Smooth muscle cell (in vitro differentiated cells): ENCODE measurements at regions not wholly inside any gene's neighbourhood (a gene's known extent, or its start where the extent isn't known, plus 50 kb on each side); places are given as distances from the start of the nearest gene placed in this dataset.

Source experiments
- DNase-seq: peaks from one replicate; lab custom pipeline; 2025; ENCODE audit not compliant: unreplicated experiment; lab: John Stamatoyannopoulos, UW
- H2AFZ ChIP-seq: fragments of 200-600 bp; sonication (generic); 2 replicates; pipeline ENCODE4 v1.6.0; 2016; ENCODE audit warnings: antibody characterized with exemption, low read depth, mild to moderate bottlenecking
- H3F3A ChIP-seq: fragments of 200-600 bp; sonication (generic); 2 replicates; pipeline ENCODE4 v1.6.0; 2017; ENCODE audit warnings: antibody characterized with exemption, low read depth
- H3K27ac ChIP-seq: fragments of 200-600 bp; sonication (generic); 2 replicates; pipeline ENCODE4 v1.5.1; 2016; ENCODE audit warnings: low read depth, mild to moderate bottlenecking
- H3K27me3 ChIP-seq: fragments of 200-600 bp; sonication (generic); 2 replicates; pipeline ENCODE4 v1.6.1; 2016; ENCODE audit warnings: low read depth, mild to moderate bottlenecking
- H3K36me3 ChIP-seq: fragments of 200-600 bp; sonication (generic); 2 replicates; pipeline ENCODE4 v1.5.1; 2016; ENCODE audit warnings: low read depth
- H3K4me1 ChIP-seq: fragments of 200-600 bp; sonication (generic); 2 replicates; pipeline ENCODE4 v1.5.1; 2016; ENCODE audit warnings: low read depth
- H3K4me2 ChIP-seq: fragments of 200-600 bp; sonication (generic); 2 replicates; pipeline ENCODE4 v1.6.0; 2016; ENCODE audit warnings: mild to moderate bottlenecking
- H3K4me3 ChIP-seq: fragments of 200-600 bp; sonication (generic); 2 replicates; pipeline ENCODE4 v1.5.1; 2016; ENCODE audit warnings: mild to moderate bottlenecking
- H3K79me2 ChIP-seq: fragments of 200-600 bp; sonication (generic); 2 replicates; pipeline ENCODE4 v1.6.0; 2016; ENCODE audit warnings: low read depth, mild to moderate bottlenecking
- H3K9ac ChIP-seq: fragments of 200-600 bp; sonication (generic); 2 replicates; pipeline ENCODE4 v1.6.0; 2016; ENCODE audit warnings: low read depth
- H3K9me3 ChIP-seq: fragments of 200-600 bp; sonication (generic); replicated peaks from 2 replicates; pipeline ENCODE4 v1.5.1; 2016; ENCODE audit warnings: low read depth
- H4K20me1 ChIP-seq: fragments of 200-600 bp; sonication (generic); 2 replicates; pipeline ENCODE4 v1.6.0; 2016; ENCODE audit warnings: low read depth
- WGBS: methylation state at CpG from one replicate; pipeline ENCODE4 v1.1.7; 2016; ENCODE audit warnings: low lambda C conversion rate; 5-methylcytosine and 5-hydroxymethylcytosine counted together
- TF ChIP-seq, protein P1 (sequence below): fragments of 200-600 bp; sonication (generic); IDR thresholded peaks from 2 replicates; pipeline ENCODE4 v1.5.1; 2017; ENCODE audit warnings: borderline replicate concordance, mild to moderate bottlenecking, antibody characterized with exemption; ENCODE audit not compliant: insufficient read depth, poor library complexity, severe bottlenecking

DNA sequence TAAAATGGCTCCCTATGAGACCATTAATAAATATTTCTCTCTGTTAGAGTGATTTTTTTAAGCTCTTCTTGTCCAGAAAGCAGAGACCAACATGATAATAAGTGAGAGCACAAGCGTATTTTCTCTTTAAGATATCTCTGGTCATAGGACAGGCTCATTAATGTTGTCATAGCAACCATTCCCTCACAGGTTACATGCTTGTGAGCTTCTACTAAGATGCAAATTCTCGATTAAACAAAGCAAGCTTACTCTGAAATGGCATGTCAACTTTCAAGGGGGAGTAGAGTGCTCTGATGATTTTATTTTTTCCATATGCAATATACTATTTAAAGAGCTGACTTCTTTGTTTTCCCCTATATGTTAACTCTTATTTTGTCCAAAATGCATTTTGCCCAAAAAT is 487.2 kb upstream of the LCORL start:
- TF ChIP-seq, protein P1, sequence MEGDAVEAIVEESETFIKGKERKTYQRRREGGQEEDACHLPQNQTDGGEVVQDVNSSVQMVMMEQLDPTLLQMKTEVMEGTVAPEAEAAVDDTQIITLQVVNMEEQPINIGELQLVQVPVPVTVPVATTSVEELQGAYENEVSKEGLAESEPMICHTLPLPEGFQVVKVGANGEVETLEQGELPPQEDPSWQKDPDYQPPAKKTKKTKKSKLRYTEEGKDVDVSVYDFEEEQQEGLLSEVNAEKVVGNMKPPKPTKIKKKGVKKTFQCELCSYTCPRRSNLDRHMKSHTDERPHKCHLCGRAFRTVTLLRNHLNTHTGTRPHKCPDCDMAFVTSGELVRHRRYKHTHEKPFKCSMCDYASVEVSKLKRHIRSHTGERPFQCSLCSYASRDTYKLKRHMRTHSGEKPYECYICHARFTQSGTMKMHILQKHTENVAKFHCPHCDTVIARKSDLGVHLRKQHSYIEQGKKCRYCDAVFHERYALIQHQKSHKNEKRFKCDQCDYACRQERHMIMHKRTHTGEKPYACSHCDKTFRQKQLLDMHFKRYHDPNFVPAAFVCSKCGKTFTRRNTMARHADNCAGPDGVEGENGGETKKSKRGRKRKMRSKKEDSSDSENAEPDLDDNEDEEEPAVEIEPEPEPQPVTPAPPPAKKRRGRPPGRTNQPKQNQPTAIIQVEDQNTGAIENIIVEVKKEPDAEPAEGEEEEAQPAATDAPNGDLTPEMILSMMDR = no peak
- Histone ChIP-seq H3F3A (no peaks in the 10 kb centered on the region), H3K27ac (no peak overlapping the region), H3K36me3 (no peaks in the 10 kb centered on the region), H3K4me3 (no peak overlapping the region), H3K4me1 (no peaks in the 10 kb centered on the region), H3K9me3 (no peaks in the 10 kb centered on the region), H2AFZ (no peak overlapping the region), H4K20me1 (no peaks in the 10 kb centered on the region), H3K9ac (no peak overlapping the region), H3K4me2 (no peak overlapping the region), H3K79me2 (no peaks in the 10 kb centered on the region), H3K27me3 (no peaks in the 10 kb centered on the region)
- no peak for DNase-seq
- WGBS = 74% methylated on average over 2 of the region's 2 CpGs

DNA sequence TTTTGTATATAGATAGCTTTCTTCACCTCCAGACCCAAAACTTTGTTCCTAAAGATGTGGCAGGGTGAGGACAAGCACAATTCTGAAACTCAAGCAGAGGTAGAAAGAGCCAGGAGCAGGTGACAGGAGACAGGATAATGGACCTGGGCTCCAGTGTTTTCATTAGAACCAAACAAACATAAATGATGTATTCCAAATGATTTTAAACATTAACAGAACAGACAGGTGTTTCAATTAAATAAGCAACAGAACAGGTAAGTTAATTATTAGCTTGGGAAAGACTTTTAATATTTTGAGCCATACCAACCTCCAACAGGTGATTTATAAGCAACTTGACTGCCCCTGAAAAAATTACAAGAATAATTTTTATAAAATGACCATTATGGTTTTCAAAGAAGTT is 459.4 kb upstream of the LCORL start:
- Histone ChIP-seq H3K9ac (no peak overlapping the region), H3K9me3 (no peaks in the 10 kb centered on the region), H4K20me1 (no peaks in the 10 kb centered on the region), H3K4me2 (no peak overlapping the region), H3K36me3 (no peaks in the 10 kb centered on the region), H3K79me2 (no peaks in the 10 kb centered on the region), H3K27ac (no peak overlapping the region), H3K4me1 (no peaks in the 10 kb centered on the region), H3F3A (no peaks in the 10 kb centered on the region), H3K4me3 (no peak overlapping the region), H2AFZ (no peak overlapping the region), H3K27me3 (no peaks in the 10 kb centered on the region)
- TF ChIP-seq, protein P1 = no peak
- DNase-seq = no peak

DNA sequence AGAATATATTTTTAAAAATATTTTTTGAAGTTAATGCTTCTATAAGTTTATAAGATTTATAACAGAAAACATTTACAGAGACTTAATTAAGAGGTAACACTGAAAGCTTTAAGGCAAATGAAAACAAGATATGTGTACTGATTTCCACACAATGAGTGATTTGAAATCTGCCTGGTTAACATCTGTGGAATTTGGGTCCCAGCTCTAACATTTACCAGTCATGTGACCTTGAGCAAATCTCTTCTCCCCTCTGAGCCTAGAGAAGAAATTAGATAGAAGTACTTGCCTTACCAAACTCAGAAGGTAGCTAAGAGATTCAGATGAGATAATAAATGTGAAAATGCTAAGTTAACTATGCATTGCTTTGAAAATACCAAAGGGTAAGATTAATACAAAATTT is 458.8 kb upstream of the LCORL start:
- Histone ChIP-seq H4K20me1 (no peaks in the 10 kb centered on the region), H3K4me2 (no peak overlapping the region), H3F3A (no peaks in the 10 kb centered on the region), H3K79me2 (no peaks in the 10 kb centered on the region), H3K27ac (no peak overlapping the region), H3K4me1 (no peaks in the 10 kb centered on the region), H3K27me3 (no peaks in the 10 kb centered on the region), H2AFZ (no peak overlapping the region), H3K4me3 (no peak overlapping the region), H3K9ac (no peak overlapping the region), H3K36me3 (no peaks in the 10 kb centered on the region), H3K9me3 (no peaks in the 10 kb centered on the region)
- TF ChIP-seq, protein P1 = no peak
- no peak for DNase-seq

DNA sequence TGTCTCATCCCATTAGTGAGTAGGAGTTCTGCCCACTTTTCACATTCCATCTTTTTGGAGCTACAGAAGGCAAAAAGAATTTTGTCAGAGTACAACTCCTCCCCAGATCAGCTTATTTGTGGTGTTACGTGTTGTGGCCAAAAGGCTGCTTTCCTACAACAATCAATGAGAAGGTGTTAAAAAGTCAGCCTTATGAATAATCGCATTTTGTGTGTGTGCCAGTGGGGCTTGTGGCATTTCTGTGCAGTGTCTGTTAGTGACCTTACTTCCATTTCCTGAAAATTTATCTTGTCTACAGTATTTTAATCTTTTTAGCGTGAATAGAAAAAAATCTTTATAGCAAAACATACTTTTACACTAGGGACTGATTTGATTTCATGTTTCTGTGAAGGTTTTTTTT is 458.3 kb upstream of the LCORL start:
- TF ChIP-seq, protein P1 = no peak
- no peak overlapping the region for H3K9ac ChIP-seq
- no peak overlapping the region for H2AFZ ChIP-seq
- H3K4me2 ChIP-seq = no peak overlapping the region
- WGBS = 85% methylated on average over 3 of the region's 3 CpGs
- H3K4me3 ChIP-seq = no peak overlapping the region
- no peak for DNase-seq
- no peaks in the 10 kb centered on the region for H3K9me3 ChIP-seq
- H3F3A ChIP-seq = no peaks in the 10 kb centered on the region
- no peak overlapping the region for H3K27ac ChIP-seq
- no peaks in the 10 kb centered on the region for H3K4me1 ChIP-seq
- H4K20me1 ChIP-seq = no peaks in the 10 kb centered on the region
- no peaks in the 10 kb centered on the region for H3K27me3 ChIP-seq
- H3K36me3 ChIP-seq = no peaks in the 10 kb centered on the region
- no peaks in the 10 kb centered on the region for H3K79me2 ChIP-seq
